NCI-H2107 (cell line): ENCODE measurements at regions not wholly inside any gene's neighbourhood (a gene's known extent, or its start where the extent isn't known, plus 50 kb on each side); places are given as distances from the start of the nearest gene placed in this dataset.

Experiments used
- DNase-seq: peaks from one replicate; lab custom pipeline; 2025; lab: John Stamatoyannopoulos, UW

DNA sequence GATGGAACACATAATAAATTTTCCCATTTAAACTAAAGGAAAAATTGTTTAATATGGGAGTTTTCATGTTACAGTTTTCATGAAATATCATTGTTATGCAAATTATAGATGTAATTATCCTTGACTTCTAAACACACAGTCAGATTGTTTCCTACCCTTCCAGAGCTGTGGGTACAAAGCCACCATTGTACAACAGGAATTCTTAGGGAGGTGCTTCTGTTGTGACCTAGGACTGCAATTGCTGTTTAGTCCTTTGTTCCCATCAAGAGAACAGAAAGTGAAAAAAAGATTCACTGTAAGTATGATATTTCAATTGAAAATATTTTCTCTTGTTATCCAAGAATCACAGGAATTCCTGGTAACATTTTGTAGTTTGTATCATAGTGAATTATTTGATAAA lies 455.3 kb upstream of the NAALADL2 start:
- no peak for DNase-seq

DNA sequence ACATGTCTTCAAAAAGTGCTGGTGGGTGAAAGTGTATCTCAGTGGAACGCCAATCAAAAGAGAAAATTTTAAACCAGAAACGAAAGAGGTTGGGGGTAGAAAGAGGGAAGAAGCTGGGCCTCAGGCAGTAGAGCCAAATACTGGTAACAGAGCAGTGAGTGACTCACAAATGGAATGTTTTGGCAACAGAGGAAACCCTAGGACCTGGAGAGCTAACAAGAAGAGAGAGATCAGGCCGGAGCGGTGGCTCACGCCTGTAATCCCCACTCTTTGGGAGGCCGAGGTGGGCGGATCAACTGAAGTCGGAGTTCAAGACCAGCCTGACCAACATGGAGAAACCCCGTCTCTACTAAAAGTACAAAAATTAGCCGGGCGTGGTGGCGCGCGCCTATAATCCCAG lies 450.8 kb upstream of the NAALADL2 start:
- DNase-seq, result no peak

DNA sequence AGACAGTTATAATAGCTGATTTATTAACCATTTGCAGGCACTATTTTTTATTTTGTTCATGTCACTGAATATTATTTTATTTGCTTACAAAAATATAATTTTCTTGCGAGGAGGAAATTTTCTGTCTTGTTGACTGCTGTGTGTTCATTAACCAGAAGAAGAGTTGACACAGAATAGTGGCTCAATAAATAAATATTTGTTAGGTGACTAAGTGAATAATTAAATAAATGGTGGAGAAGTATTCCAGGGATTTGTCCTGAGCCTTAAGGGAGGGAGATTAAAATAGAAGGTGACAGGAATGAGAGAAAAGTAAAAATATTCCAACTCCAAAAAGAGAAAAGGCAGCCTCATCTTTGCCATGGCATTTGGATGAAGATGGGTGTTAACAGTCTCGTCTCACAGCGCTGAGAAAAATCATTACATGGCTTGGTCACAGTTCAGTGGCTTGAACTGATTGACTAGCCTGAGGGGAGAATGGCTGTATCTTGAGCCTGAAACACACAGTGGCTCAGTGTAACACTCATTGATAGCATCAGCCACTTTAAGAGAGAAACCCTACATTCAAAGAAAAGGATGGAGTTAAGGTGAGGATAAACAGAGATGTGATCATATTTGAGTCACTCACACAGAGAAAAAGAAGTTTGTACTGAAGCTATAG lies 449.9 kb upstream of the NAALADL2 start:
- no peak for DNase-seq

DNA sequence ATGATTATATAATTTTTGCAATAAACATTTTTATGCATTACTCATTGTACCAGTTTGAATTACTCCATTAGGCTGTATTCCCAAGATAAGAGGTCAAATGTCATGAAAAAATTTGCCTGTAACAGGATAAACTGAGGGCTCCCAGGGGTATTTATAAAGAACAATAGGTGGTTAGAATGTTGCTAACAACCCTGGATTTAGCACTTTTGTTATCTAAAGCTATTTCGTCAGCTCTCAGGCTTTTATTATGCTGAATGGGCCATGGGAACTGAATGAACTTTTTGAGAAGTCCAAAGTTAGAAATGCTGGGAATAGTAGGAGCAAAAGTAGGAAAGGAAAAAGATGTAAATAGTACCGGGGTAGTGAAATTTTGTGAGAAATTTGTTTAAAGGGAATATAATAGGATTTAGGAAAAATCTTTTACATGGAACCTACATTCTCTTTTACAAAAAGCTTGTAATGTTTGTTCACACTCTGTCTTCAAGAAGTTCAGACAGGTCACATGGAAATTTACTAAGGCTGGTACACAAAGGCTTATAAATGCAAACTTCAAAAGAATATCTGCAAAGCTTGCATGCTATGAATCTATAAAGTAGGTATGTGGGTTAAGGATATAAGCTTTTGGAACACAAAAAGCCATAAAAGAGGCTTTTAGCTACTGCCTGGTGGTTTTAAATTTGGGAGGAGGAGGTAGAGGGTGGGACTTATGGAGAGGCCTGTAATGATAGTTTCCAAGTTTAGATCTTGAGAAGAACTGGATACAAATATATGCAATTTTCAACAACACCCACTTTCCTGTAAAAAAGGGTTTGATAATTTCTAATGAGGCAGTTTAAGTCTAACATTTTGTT lies 445.8 kb upstream of the NAALADL2 start:
- no peak for DNase-seq

DNA sequence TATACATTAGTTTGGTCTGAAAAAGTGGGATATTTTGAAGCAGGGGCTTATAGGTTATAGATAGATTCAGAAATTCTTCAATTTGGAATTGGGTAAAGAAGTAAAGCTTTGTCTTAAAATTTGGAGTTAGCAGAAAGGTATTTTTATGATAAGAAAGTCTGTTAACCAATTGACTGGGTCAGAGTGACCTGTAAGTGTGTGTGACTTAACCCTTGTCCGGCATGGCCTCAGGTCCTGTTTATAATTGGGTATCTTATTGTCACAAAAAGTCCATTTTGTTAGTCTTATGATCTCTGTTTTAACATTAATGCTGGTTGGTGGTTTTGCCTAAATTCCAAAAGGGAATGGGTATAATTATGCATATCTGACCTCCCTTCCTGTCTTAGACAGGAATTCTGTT lies 444.2 kb upstream of the NAALADL2 start:
- DNase-seq, result no peak

DNA sequence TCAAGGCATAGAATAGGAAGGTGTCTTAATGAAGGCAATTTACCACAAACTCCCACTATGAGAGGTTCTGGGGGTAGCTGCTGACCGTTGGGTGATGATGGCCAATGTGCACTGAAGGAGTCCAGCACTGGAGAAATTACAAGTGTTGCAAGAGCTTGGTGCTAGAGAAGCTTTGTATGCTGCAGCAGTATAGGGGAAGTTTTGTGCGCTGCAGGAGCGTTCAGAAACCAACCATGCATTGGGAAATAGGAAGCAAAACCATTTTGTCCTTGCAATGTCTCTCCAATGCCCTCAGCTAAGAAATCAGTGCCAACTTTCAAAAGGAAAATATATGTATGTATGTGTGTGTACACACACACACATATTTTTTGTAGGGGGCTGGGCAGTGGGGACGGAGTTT lies 441.6 kb upstream of the NAALADL2 start:
- no peak for DNase-seq

DNA sequence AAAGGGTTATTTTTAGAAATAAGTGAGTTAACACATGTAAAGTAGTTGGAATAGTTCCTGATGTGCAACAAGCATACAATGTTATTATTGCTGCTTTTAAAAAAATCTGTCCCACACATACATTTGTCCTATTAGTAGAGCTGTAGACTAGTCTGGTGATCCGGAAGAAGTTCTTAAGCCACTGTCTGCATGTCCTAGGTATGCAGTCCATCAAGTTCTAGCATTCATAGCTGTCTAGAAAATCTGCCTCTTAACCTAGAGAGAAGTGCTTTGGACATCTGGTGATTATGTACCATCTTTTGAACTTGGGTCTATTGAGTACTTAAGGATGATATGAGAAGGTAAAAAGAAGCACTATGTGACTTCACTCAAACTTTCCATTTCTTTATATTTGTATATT lies 439.9 kb upstream of the NAALADL2 start:
- no peak for DNase-seq

DNA sequence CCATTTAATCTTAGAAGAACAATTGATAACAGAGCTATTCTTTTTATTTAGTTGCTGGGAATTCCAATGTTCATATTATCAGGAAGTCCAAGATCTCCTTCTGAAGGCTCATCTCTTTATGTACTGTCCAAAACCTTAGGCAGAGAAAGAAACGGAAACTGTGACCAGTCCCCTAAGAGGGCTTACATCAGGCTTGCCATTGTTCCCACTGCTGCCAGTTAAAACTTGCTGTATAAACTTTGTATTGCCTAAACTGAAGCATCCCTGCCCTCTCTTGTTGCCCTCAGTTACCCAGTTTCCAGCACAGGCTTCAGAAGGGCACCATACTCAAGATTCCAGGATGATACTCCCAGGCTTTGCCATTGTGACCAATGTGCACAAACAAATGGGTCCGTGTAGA lies 435.2 kb upstream of the NAALADL2 start:
- DNase-seq, result no peak

DNA sequence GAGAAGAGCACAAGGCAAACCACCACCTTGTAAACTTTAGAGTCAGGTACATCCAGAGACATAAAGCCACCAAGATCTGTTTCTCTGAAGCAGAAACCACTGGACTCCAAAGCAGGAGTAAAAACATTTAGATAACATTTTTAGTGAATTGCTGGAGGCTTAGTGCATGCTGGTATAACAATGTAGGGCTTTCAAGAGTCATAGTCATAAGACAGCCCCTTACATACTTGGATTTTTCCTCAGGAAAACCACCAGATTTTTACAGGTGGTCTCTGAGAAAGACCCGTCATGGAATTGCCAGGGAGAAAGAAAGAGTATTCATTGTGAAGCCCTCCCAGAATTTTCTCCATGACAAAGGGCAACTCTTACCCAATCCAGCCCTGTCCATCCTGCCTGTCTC lies 434.5 kb upstream of the NAALADL2 start:
- DNase-seq, result no peak

DNA sequence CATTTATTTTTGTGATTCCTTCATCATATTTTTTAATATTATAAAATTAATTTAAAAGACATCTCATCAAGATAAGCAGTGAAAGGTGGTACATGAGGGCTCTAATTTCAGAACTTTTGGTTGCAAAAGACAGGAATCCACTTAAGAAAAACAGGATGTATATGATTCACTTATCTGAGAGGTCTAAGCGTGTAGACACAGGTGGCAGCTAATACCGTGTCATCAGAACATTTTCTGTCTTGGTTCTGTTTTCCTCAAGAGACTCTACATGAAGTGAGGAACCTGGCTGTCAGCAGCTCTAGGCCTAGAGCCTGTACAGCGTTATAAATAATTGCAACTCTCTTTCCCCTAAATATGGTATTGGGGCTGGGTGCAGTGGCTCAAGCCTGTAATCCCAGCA lies 433.7 kb upstream of the NAALADL2 start:
- DNase-seq, result no peak

DNA sequence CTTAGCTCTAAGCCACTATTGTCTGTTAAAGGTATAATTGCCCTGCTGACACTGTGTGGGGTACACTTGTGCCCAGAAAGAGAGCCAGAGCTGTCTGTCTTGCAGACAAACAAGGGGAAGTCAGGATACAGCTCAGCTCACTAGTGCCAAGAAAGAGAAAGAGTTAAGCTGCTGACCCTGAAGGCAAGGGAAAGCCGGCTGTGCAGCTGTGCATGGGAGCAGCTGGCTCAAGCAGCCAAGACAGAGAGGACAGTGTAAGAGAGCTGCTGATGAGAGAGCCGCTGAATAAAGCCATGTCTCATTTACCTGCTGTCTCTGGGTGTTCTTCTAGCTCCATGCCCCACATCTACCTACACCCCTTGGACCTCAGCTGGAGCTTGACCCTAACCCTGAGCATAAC lies 428.1 kb upstream of the NAALADL2 start:
- no peak for DNase-seq

DNA sequence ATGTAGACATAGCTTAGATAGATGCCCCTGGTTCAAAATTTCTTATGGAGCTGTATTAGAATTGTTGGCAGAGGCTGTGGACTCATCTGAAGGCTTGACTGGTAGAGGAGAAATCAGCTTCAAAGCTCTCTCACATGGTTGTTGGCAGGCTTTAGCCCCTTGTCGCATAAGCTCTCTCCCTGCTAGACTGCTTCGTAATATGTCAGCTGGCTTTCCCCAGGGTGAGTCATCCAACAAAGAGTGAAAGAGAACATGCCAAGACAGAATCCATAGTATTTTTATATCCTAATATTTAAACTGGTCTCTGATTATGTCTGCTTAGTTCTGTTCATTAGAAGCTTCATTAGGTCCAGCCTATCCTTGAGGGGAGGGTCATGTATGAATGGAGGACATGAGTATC lies 427.4 kb upstream of the NAALADL2 start:
- DNase-seq, result no peak

DNA sequence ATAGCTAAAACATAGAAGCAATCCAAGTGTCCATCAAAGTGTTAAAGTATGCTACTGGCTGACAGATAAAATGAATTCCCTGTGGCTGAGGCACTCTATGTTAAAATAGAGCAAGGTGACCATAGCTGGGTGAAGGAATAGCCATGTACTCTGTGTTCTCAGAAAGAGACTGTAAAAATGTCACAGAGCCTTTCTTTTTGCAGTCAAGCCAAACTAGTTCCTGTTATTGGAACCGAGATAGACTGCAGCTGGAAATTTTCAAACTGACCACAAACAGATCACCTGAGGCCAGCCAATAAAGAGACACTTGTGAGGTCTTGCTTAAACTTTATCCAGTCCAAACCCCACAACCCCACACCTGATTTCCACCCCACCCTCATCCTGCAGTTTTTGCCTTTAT lies 422.8 kb upstream of the NAALADL2 start:
- DNase-seq, result no peak

DNA sequence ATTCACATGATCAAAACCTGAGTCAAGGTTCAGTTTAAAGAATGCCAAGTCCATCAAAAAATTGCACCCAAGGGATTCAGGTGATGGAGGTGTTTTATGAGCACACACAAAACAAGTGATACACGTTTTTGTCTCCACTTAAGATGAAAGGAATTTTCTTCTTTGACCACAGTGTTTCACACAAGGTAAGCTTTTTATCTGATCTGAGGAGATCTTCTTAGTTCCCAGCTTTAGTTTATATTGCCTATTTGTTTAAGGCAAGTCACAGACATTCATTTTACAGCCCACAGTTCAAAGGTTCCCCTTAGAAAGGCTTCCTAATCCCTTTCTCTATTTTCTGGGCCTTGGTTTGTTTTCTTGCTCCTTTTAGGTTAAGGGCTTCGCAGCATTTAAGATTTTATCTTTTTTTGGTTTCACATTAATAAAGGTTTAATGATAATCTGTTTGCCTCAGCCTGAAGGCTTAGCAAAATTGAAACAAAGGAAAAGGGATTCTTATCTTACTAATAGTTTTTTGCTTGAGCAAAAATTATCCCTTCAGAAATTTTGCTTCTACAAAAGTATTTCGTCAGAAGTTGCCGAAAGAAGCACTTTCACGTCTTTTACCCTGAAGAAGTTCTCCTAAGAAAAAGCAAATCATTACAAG lies 420.5 kb upstream of the NAALADL2 start:
- no peak for DNase-seq

DNA sequence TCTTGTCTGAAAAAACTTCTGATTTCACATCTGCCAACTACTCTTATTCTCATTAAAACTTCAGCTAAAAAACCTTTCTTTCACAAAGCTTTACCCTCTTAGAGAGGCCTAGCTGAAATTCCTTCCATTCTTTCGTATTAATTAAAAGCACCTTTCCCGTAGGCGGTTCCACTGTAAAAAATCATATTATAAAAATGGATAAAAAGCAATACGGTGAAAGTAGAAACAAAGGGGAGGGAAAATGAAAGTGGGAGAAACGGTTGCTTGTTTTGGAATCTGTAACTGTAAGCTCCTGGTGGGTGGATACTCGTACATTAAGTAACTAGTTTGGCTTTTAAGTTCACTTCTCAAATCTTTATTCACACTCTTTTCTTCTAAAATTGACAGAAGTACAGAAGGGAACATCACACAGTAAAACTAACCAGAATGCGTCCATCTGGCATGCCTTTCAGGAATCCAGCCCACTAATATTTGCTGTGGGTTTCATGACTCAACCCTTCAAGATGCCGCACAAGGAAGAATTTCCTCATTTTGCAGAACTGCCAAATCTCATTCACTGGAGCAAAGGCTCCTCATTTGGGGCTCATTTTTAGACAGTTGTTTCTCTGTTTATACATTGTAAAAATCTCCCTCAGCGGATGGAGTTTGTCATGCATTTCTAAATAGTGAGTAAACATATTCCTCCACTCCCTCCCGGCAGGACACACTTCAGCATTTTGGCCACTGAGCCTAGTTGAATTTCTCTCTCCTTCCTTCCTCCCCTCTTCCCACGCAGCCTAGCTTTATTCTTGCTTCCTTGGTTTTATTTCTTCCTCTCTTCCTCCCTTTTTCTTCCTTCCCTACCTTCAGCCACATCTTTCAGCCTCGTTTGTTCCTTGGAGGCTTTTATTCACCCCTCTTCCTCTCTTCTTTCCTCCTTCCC lies 419.5 kb upstream of the NAALADL2 start:
- DNase-seq, result no peak

DNA sequence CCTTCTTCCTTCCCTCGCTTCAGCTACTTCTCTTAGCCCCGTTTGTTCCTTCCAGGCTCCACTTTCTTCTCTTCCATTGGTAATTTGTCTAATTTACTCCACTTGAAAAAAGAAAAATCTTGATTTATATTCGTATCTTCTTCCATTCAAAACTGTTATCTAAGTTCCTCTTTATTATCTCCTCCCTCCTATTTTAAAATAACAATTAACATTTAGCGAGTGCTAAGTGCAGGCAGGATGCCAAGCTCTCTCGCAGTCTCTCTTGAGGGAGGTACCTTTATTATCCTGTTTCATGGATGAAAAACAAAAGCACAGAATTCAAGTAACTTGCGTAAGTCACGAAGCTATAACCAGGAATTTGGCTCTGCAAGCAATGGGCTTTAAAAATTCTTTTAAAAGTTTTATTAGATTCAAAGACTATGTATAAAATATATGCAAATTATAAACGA lies 418.9 kb upstream of the NAALADL2 start:
- DNase-seq, result peak; percentile 53

DNA sequence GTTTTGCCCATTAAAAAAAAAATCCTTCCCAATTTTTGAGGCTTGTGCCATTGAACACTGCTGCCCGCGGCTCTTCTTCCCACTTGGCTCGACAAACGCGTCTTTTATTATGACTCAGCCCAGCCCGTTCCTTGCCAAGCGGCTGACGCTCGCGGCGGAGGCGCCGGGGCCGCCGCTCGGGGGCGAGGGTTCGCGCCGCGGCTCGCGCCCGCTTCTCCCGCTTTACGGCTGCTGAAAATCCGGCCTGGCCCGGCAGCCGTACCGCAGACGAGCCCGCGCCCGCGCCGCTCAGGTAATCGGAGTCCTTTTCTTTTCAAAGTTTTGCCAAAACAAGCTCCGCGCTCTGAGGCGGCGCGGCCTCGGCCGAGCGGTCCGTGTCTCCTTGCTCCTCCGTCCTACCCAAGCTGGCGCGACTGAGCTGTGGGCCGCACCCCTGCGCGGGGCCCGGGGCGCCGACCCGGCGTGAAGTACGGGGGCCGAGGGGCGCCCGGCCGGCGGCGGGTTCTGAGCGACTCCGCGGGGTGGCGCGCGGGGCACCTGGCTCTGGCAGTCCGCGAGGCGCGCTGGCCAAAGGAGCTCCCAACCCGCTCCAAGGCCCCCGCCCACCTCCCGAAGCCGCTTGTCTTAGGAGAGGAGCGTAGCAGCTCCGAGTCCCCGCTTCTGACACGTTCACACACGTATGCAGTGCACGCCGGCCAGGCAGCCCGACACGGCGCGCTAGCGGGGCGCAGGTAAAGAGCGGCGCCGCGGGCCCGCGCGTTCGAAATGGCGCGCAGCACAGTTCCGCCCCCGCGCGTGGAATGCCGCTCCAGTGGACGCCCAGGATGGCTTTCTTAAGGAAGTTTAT lies 418.2 kb upstream of the NAALADL2 start:
- DNase-seq, result peak; percentile 90

DNA sequence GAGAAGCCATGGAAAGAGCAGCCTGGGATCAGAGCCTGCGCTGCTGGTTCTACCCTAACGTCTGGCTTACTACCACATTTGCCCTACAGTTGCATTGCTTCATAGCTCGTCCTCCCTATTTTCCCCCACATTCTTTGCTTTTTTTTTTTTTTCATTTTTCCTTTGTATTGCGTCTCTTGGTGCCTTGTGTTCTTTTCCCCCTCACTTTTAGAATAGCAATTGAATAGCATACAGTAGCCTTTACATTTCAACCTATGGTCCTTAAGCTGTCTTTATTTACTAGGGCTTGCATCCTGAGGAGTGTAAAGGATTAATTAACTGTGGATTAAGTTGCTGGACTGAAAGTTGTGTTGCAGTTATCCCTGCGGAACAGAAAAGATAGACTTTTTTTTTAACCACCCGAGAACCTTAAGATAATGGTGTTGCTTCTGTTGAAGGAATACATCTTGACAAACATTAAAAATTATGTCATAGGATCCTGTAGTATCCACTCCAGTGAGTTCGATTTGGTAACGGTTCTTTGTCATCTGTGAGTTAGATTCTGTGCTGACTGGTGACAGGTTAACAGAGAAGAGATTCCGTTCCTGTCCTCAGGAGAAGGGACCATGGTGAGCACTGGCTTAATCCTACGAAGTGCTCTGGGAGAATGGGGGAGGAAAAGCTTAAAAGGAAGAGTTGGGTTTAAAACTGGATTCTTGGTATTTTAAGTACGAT lies 417.4 kb upstream of the NAALADL2 start:
- no peak for DNase-seq

DNA sequence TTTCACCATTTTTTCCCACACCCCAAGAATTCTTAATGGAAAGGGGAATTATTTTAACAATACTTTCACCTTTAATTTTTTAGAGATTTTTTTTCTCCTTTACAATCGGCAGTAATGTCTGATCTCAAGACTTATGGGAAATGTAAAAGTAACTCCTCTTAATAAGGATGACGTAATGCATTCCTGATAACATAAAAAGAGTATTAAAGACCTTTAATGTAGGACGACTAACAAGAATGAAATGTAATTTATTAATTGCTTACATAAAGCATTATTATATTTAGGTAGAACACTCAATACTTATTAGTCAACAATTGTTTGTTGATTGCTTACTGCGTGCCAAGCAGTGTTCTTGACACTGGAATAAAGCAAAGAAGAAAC lies 416.8 kb upstream of the NAALADL2 start:
- no peak for DNase-seq

DNA sequence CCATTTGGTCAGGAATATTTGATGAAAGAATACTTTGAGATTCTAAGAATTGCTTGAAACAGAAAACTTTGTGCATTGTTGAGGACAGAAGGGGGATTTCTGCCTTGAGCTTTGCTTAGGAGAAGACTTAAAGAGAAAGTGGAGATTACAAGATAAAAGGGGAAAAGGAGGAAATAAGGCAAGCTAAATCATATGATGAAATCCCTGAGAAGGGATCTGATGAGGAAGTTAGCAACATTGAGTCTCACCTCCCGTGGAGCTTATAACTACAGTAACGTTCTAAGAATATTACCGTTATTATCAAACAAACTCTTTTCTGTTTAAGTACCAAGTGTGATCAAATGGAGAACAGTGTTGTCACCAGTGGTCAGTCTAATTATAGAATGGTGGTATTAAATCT lies 414.7 kb upstream of the NAALADL2 start:
- no peak for DNase-seq

DNA sequence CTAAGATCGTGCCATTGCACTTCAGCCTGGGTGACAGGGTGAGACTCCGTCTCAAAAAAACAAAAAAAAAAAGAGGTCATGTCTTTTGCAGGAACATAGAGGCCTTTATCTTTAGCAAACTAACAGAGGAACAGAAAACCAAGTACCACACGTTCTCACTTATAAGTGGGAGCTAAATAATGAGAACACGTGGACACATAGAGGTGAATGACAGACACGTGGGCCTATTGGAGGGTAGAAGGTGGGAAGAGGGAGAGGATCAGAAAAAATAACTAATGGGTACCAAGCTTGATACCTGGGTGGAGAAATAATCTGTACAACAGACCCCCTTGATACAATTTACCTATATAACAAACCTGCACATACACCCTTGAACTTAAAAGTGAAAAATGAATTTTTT lies 401.4 kb upstream of the NAALADL2 start:
- DNase-seq, result no peak
